ENCODE measurements at regions not wholly inside any gene's neighbourhood (a gene's known extent, or its start where the extent isn't known, plus 50 kb on each side); places are given as distances from the start of the nearest gene placed in this dataset.

GRCh38 chr12:115008929-115009328, 325.0 kb upstream of the TBX3 start (continued):
- TF ChIP-seq CHD7 (IDR thresholded peaks at IDR 0.05; ENCODE audit: insufficient replicate concordance, low read length) (no peak), SUZ12 (IDR thresholded peaks at IDR 0.05; ENCODE audit: low read length) (no peak), TBP (IDR thresholded peaks at IDR 0.05; ENCODE audit: low read depth, low read length) (no peak)
- TF ChIP-seq, protein P1, sequence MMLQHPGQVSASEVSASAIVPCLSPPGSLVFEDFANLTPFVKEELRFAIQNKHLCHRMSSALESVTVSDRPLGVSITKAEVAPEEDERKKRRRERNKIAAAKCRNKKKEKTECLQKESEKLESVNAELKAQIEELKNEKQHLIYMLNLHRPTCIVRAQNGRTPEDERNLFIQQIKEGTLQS (IDR thresholded peaks at IDR 0.05; ENCODE audit: insufficient read depth, low read depth, low read length): no peak

All from H1 (cell line).